Vagina (tissue), 2 donors: ENCODE measurements at regions not wholly inside any gene's neighbourhood (a gene's known extent, or its start where the extent isn't known, plus 50 kb on each side); places are given as distances from the start of the nearest gene placed in this dataset.

Experiments
- DNase-seq, 2 donors: peaks; one replicate each; pipeline ENCODE4 v3.0.0-alpha.2; 2017; ENCODE audit errors: extremely low spot score in 2 of 2
- H3K27ac ChIP-seq: fragments of 200-600 bp; sonication (generic); one replicate; pipeline ENCODE4 v1.5.1; 2019
- H3K27me3 ChIP-seq: fragments of 200-600 bp; sonication (generic); one replicate; pipeline ENCODE4 v1.5.1; 2019
- H3K36me3 ChIP-seq, 2 donors: fragments of 200-600 bp; sonication (generic); one replicate each; pipeline ENCODE4 v1.5.1; 2017 to 2019
- H3K4me1 ChIP-seq: fragments of 200-600 bp; sonication (generic); one replicate; pipeline ENCODE4 v1.5.1; 2019
- H3K4me3 ChIP-seq, 2 donors: fragments of 200-600 bp; sonication (generic); 1 replicate in 1 of 2; 2 replicates in 1 of 2; pipeline ENCODE4 v1.5.1; 2016 to 2019
- H3K9me3 ChIP-seq: fragments of 200-600 bp; sonication (generic); one replicate; pipeline ENCODE4 v1.5.1; 2019
- POLR2A ChIP-seq, 2 donors: fragments of 450-650 bp; IDR thresholded peaks; one replicate each; pipeline ENCODE4 v1.6.1; 2017; ENCODE audit warnings: antibody characterized with exemption in 2 of 2, mild to moderate bottlenecking in 2 of 2, moderate library complexity in 2 of 2
- POLR2AphosphoS5 ChIP-seq, 2 donors: sonication (generic); formaldehyde crosslinking; IDR thresholded peaks; one replicate each; pipeline ENCODE4 v1.9.0; 2017; ENCODE audit warnings: antibody characterized with exemption in 2 of 2, mild to moderate bottlenecking in 2 of 2, low read depth in 1 of 2; ENCODE audit not compliant: insufficient read depth in 1 of 2
- intact Hi-C: fragments of 100-400 bp; cut with DNase I; formaldehyde crosslinking; loops from one replicate; pipeline ENCODE4 v1.15.1; 2023
- TF ChIP-seq, protein P1 (sequence below), 3 experiments: fragments of 450-650 bp in 2 of 3; fragments of 200-600 bp in 1 of 3; sonication (generic) in 1 of 3; IDR thresholded peaks; one replicate each; pipeline ENCODE4 v1.5.1; 2017 to 2019; ENCODE audit warnings: antibody characterized with exemption in 3 of 3, mild to moderate bottlenecking in 2 of 3, moderate library complexity in 2 of 3

DNA sequence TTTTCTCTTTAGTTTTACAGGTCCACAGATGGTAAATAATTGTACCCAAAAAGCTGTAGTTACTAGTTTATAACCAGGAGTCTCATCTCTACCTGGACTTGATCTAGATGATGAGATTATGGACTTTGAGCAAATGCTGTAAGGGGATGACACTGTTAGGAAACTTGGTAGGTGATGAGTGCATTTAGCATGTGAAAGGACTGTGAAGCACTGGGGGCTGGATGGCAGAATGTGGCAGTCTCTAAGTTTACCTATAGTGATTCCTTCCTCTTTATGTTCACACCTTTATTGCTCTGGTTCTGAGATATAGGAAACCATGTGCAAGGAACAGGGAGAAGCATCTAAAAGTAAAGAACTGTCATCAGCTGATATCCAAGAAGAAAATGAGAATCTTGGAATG, 230.7 kb upstream of the CHORDC1 start:
- intact Hi-C loops = no loop called here
- Histone ChIP-seq H3K27ac (no peak overlapping the region), H3K9me3 (no peaks in the 10 kb centered on the region), H3K27me3 (no peaks in the 10 kb centered on the region), H3K36me3 (no peaks in the 10 kb centered on the region), H3K4me3 (no peak overlapping the region), H3K4me1 (no peaks in the 10 kb centered on the region)
- DNase-seq = no peak
- TF ChIP-seq POLR2A (IDR thresholded peaks at IDR 0.05) = no peak
- no peak for TF ChIP-seq POLR2AphosphoS5 (IDR thresholded peaks at IDR 0.05; ENCODE audit: insufficient read depth in 1 of 2, low read depth in 1 of 2)
- TF ChIP-seq, protein P1, sequence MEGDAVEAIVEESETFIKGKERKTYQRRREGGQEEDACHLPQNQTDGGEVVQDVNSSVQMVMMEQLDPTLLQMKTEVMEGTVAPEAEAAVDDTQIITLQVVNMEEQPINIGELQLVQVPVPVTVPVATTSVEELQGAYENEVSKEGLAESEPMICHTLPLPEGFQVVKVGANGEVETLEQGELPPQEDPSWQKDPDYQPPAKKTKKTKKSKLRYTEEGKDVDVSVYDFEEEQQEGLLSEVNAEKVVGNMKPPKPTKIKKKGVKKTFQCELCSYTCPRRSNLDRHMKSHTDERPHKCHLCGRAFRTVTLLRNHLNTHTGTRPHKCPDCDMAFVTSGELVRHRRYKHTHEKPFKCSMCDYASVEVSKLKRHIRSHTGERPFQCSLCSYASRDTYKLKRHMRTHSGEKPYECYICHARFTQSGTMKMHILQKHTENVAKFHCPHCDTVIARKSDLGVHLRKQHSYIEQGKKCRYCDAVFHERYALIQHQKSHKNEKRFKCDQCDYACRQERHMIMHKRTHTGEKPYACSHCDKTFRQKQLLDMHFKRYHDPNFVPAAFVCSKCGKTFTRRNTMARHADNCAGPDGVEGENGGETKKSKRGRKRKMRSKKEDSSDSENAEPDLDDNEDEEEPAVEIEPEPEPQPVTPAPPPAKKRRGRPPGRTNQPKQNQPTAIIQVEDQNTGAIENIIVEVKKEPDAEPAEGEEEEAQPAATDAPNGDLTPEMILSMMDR (IDR thresholded peaks at IDR 0.05) = no peak

DNA sequence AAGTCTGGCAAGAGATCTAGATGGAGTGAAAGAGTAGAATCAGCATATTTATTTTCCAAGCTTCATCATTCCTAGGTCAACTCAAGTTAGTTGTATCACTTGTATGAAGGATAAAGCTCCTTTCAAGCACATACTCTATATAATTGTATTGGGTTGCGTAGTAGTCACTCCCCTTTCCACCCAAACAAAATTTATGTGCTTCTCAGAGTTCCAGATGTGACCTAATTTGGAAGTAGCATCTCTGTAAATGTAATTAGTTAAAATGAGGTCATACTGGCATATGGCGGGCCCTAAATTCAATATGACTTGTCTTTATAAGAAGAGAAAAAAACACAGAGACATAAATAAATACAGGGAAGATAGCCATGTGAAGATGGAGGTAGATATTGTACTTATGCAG, 226.8 kb upstream of the CHORDC1 start:
- intact Hi-C loops = no loop called here
- TF ChIP-seq POLR2A (IDR thresholded peaks at IDR 0.05) = no peak
- Histone ChIP-seq H3K4me3 (no peak overlapping the region), H3K4me1 (no peaks in the 10 kb centered on the region), H3K27ac (no peak overlapping the region), H3K36me3 (no peaks in the 10 kb centered on the region), H3K9me3 (no peaks in the 10 kb centered on the region), H3K27me3 (no peaks in the 10 kb centered on the region)
- DNase-seq = no peak

DNA sequence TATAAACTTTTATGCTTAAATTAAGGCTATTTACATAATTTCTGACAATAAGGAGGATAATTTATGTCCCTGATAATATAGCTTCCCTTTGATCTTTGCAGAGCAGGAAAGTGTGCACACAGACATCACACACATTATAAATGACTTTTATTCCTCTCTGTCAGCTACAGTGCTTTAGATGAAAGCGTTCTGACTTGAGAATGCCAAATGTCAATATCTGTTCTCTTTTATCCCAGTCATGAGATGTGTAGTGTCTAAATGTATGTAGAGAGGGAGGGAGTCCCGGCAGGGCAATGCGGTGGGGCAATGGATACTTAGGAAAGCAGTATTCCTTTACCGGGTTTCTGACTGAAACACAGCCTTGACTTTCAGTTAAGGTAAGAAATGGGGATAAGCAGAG, 225.4 kb upstream of the CHORDC1 start:
- H3K36me3 ChIP-seq = no peaks in the 10 kb centered on the region
- TF ChIP-seq POLR2A (IDR thresholded peaks at IDR 0.05) = no peak
- no peak for TF ChIP-seq POLR2AphosphoS5 (IDR thresholded peaks at IDR 0.05; ENCODE audit: insufficient read depth in 1 of 2, low read depth in 1 of 2)
- TF ChIP-seq, protein P1 (IDR thresholded peaks at IDR 0.05) = no peak
- H3K4me3 ChIP-seq = no peak overlapping the region
- no peaks in the 10 kb centered on the region for H3K9me3 ChIP-seq
- intact Hi-C loops = no loop called here
- no peak overlapping the region for H3K27ac ChIP-seq
- no peak for DNase-seq
- no peaks in the 10 kb centered on the region for H3K4me1 ChIP-seq
- H3K27me3 ChIP-seq = no peaks in the 10 kb centered on the region

DNA sequence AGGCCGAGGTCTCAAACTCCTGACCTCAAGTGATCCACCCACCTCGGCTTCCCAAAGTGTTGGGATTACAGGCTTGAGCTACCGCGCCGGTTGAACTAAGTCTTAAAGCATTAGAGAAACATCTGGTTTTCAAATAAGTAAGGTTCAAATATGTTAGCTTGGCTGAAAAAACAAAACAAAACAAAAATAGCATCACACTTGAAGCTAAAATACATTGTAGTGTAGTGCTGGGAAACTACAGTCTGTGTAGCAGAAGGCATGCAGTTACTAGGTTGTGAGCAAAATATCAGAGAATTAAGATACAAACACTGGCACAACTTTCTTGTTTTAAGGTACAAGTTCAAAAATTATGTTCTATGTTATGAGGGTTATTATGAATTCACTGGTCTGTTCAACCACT, 224.8 kb upstream of the CHORDC1 start:
- TF ChIP-seq, protein P1 (IDR thresholded peaks at IDR 0.05) = no peak
- TF ChIP-seq POLR2A (IDR thresholded peaks at IDR 0.05) = no peak
- no peak for TF ChIP-seq POLR2AphosphoS5 (IDR thresholded peaks at IDR 0.05; ENCODE audit: insufficient read depth in 1 of 2, low read depth in 1 of 2)
- Histone ChIP-seq H3K27me3 (no peaks in the 10 kb centered on the region), H3K4me3 (no peak overlapping the region), H3K9me3 (no peaks in the 10 kb centered on the region), H3K4me1 (no peaks in the 10 kb centered on the region), H3K27ac (no peak overlapping the region), H3K36me3 (no peaks in the 10 kb centered on the region)
- intact Hi-C loops = no loop called here
- DNase-seq = no peak

DNA sequence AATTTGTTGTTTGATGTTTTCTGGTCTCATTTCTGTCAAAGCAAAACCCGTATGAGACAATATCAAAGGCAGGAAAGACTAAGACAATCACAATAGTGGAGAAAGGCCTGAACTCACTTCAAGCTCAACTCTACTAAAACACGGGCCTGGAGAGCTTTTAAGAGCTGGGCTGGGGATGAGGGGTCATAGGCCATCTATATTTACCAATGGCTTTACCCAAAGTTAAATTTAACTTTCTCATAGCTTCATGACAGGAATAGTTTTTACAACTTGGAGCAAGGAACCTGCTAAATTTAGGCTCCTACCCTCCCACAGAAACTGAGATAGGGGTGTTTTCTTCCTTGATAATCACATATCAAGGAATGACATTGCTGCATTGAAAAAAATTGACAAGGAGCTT, 223.4 kb upstream of the CHORDC1 start:
- intact Hi-C loops = no loop called here
- TF ChIP-seq POLR2A (IDR thresholded peaks at IDR 0.05) (no peak), POLR2AphosphoS5 (IDR thresholded peaks at IDR 0.05; ENCODE audit: insufficient read depth in 1 of 2, low read depth in 1 of 2) (no peak)
- TF ChIP-seq, protein P1 (IDR thresholded peaks at IDR 0.05) = no peak
- H3K9me3 ChIP-seq = no peaks in the 10 kb centered on the region

DNA sequence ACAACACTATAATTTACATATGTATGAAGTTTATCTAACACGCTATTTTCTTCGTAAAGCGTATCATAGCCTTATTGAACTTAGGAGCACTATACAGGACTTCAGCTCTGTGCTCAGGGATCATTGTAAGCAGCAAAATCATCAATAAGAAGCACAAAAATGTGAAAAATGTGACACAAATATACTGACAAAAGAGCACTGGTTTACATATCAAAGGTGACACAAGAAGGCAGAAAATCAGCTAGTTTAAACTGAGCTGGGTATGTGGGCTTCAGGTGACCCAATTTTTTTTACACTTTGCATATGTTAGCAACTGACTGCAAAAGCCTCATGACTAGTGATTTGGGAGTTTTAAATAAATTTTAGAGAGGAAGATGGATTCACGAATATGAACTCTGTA, 215.2 kb upstream of the CHORDC1 start:
- H3K4me3 ChIP-seq = no peak overlapping the region
- no peaks in the 10 kb centered on the region for H3K27me3 ChIP-seq
- no peaks in the 10 kb centered on the region for H3K36me3 ChIP-seq
- no peaks in the 10 kb centered on the region for H3K4me1 ChIP-seq
- DNase-seq = no peak
- TF ChIP-seq POLR2AphosphoS5 (IDR thresholded peaks at IDR 0.05; ENCODE audit: insufficient read depth in 1 of 2, low read depth in 1 of 2) (no peak), POLR2A (IDR thresholded peaks at IDR 0.05) (no peak)
- TF ChIP-seq, protein P1 (IDR thresholded peaks at IDR 0.05) = no peak
- no peak overlapping the region for H3K27ac ChIP-seq
- H3K9me3 ChIP-seq = no peaks in the 10 kb centered on the region
- intact Hi-C loops = no loop called here

More for the DNA sequence above, 223.4 kb upstream of the CHORDC1 start:
- no peaks in the 10 kb centered on the region for H3K36me3 ChIP-seq
- no peaks in the 10 kb centered on the region for H3K27me3 ChIP-seq
- H3K27ac ChIP-seq = no peak overlapping the region
- no peak overlapping the region for H3K4me3 ChIP-seq
- no peak for DNase-seq
- no peaks in the 10 kb centered on the region for H3K4me1 ChIP-seq
